HEK293T (cell line): ENCODE measurements at regions not wholly inside any gene's neighbourhood (a gene's known extent, or its start where the extent isn't known, plus 50 kb on each side); places are given as distances from the start of the nearest gene placed in this dataset.

ENCODE experiments used
- CTCF ChIA-PET: fragments of 350-600 bp; formaldehyde crosslinking; extraction: SDS; loops from one replicate; lab custom pipeline; 2021; ENCODE audit warnings: antibody characterized with exemption, inconsistent platforms; lab: Yijun Ruan, JAX
- POLR2A ChIA-PET: fragments of 350-600 bp; formaldehyde crosslinking; extraction: SDS; loops from one replicate; lab custom pipeline; 2020; ENCODE audit warnings: antibody characterized with exemption, inconsistent platforms; lab: Yijun Ruan, JAX
- DNase-seq: peaks from one replicate; pipeline ENCODE4 v3.0.0; 2012; ENCODE audit warnings: mixed read lengths; ENCODE audit errors: extremely low spot score
- ARNT ChIP-seq: fragments of 450-650 bp; IDR thresholded peaks from 2 replicates; pipeline ENCODE4 v1.6.1; 2017; ENCODE audit warnings: mild to moderate bottlenecking
- BHLHE40 ChIP-seq: fragments of 450-650 bp; IDR thresholded peaks from 2 replicates; pipeline ENCODE4 v1.6.1; 2016; ENCODE audit warnings: mild to moderate bottlenecking, moderate library complexity, borderline replicate concordance
- CTBP1 ChIP-seq: fragments of 450-650 bp; IDR thresholded peaks from 2 replicates; pipeline ENCODE4 v1.6.1; 2016; ENCODE audit warnings: borderline replicate concordance
- ELF4 ChIP-seq: fragments of 450-650 bp; IDR thresholded peaks from 2 replicates; pipeline ENCODE4 v1.6.1; 2017; ENCODE audit warnings: antibody characterized with exemption
- FOXA1 ChIP-seq: fragments of 450-650 bp; IDR thresholded peaks from 2 replicates; pipeline ENCODE4 v1.6.1; 2016; ENCODE audit warnings: mild to moderate bottlenecking
- FOXK2 ChIP-seq: fragments of 450-650 bp; IDR thresholded peaks from 2 replicates; pipeline ENCODE4 v1.6.1; 2016; ENCODE audit warnings: mild to moderate bottlenecking
- FOXM1 ChIP-seq: fragments of 450-650 bp; IDR thresholded peaks from 2 replicates; pipeline ENCODE4 v1.6.1; 2017; ENCODE audit warnings: mild to moderate bottlenecking, borderline replicate concordance
- HDGF ChIP-seq: fragments of 450-650 bp; IDR thresholded peaks from 2 replicates; pipeline ENCODE4 v1.6.1; 2017; ENCODE audit warnings: antibody characterized with exemption, borderline replicate concordance
- L3MBTL2 ChIP-seq: fragments of 450-650 bp; conservative IDR thresholded peaks from 2 replicates; pipeline ENCODE4 v1.6.1; 2016; ENCODE audit warnings: mild to moderate bottlenecking
- LEF1 ChIP-seq: fragments of 450-650 bp; IDR thresholded peaks from 2 replicates; pipeline ENCODE4 v1.6.1; 2017; ENCODE audit warnings: mild to moderate bottlenecking, borderline replicate concordance
- NFRKB ChIP-seq: fragments of 450-650 bp; IDR thresholded peaks from 2 replicates; pipeline ENCODE4 v1.6.1; 2016; ENCODE audit warnings: mild to moderate bottlenecking, moderate library complexity
- PKNOX1 ChIP-seq: fragments of 450-650 bp; IDR thresholded peaks from 2 replicates; pipeline ENCODE4 v1.6.1; 2016
- SP1 ChIP-seq: fragments of 450-650 bp; IDR thresholded peaks from 2 replicates; pipeline ENCODE4 v1.6.1; 2017
- SUZ12 ChIP-seq: fragments of 450-650 bp; IDR thresholded peaks from 2 replicates; pipeline ENCODE4 v1.6.1; 2016; ENCODE audit warnings: mild to moderate bottlenecking
- TARDBP ChIP-seq: fragments of 450-650 bp; IDR thresholded peaks from 2 replicates; pipeline ENCODE4 v1.6.1; 2016
- ZNF384 ChIP-seq: fragments of 450-650 bp; IDR thresholded peaks from 2 replicates; pipeline ENCODE4 v1.6.1; 2016

GRCh38 chr4:107129076-107129475 is 93.0 kb upstream of the DKK2 start:
- TF ChIP-seq HDGF (no peak), BHLHE40 (no peak), PKNOX1 (no peak), SP1 (no peak), ELF4 (no peak), FOXK2 (no peak), TARDBP (no peak), ZNF384 (no peak)
- no peak for DNase-seq
- ChIA-PET POLR2A (no interaction called here), CTCF (no interaction called here)

GRCh38 chr4:107128116-107128515 is 92.0 kb upstream of the DKK2 start:
- DNase-seq, result no peak
- TF ChIP-seq FOXA1, result no peak
- TF ChIP-seq TARDBP, result no peak
- no peak for TF ChIP-seq BHLHE40
- TF ChIP-seq PKNOX1, result no peak
- TF ChIP-seq L3MBTL2, result no peak
- no peak for TF ChIP-seq HDGF
- TF ChIP-seq NFRKB, result no peak
- TF ChIP-seq FOXK2, result no peak
- TF ChIP-seq FOXM1, result no peak
- TF ChIP-seq CTBP1, result no peak
- no peak for TF ChIP-seq ARNT
- no peak for TF ChIP-seq LEF1
- TF ChIP-seq SUZ12, result no peak
- TF ChIP-seq SP1, result no peak
- TF ChIP-seq ZNF384, result no peak
- TF ChIP-seq ELF4, result no peak
- POLR2A ChIA-PET, result no interaction called here
- CTCF ChIA-PET, result no interaction called here

GRCh38 chr4:107125496-107125895 is 89.4 kb upstream of the DKK2 start:
- no peak for TF ChIP-seq ARNT
- TF ChIP-seq TARDBP, result no peak
- TF ChIP-seq PKNOX1, result no peak
- TF ChIP-seq HDGF, result no peak
- TF ChIP-seq SP1, result no peak
- no peak for TF ChIP-seq LEF1
- TF ChIP-seq ELF4, result no peak
- TF ChIP-seq FOXM1, result no peak
- TF ChIP-seq NFRKB, result no peak
- no peak for TF ChIP-seq SUZ12
- TF ChIP-seq FOXK2, result no peak
- no peak for TF ChIP-seq L3MBTL2
- TF ChIP-seq FOXA1, result no peak
- TF ChIP-seq CTBP1, result no peak
- no peak for TF ChIP-seq ZNF384
- ChIA-PET CTCF (no interaction called here), POLR2A (no interaction called here)
- DNase-seq, result no peak

GRCh38 chr4:107122736-107123135 is 86.6 kb upstream of the DKK2 start:
- DNase-seq, result no peak
- POLR2A ChIA-PET, result no interaction called here
- no peak for TF ChIP-seq ELF4
- no peak for TF ChIP-seq CTBP1
- TF ChIP-seq L3MBTL2, result no peak
- no peak for TF ChIP-seq SP1
- no peak for TF ChIP-seq ARNT
- no peak for TF ChIP-seq SUZ12
- TF ChIP-seq PKNOX1, result no peak
- no peak for TF ChIP-seq LEF1
- TF ChIP-seq FOXM1, result no peak
- no peak for TF ChIP-seq FOXK2
- no peak for TF ChIP-seq ZNF384
- TF ChIP-seq NFRKB, result no peak
- no peak for TF ChIP-seq TARDBP
- TF ChIP-seq BHLHE40, result no peak
- no peak for TF ChIP-seq FOXA1
- no peak for TF ChIP-seq HDGF
- CTCF ChIA-PET, result no interaction called here

- ChIA-PET CTCF (no interaction called here), POLR2A (no interaction called here)
- no peak for TF ChIP-seq ELF4
- no peak for TF ChIP-seq BHLHE40
- TF ChIP-seq FOXK2, result no peak
- TF ChIP-seq HDGF, result no peak
- no peak for TF ChIP-seq NFRKB
- no peak for TF ChIP-seq ZNF384
- no peak for TF ChIP-seq FOXA1
- TF ChIP-seq SP1, result no peak
- TF ChIP-seq SUZ12, result no peak
- no peak for TF ChIP-seq ARNT
- no peak for TF ChIP-seq LEF1
- no peak for TF ChIP-seq TARDBP
- no peak for TF ChIP-seq L3MBTL2
- TF ChIP-seq PKNOX1, result no peak
- no peak for TF ChIP-seq FOXM1
- TF ChIP-seq CTBP1, result no peak
- no peak for DNase-seq
These were observed 84.5 kb upstream of the DKK2 start for GRCh38 chr4:107120661-107121060.
